ENCODE measurements at regions not wholly inside any gene's neighbourhood (a gene's known extent, or its start where the extent isn't known, plus 50 kb on each side); places are given as distances from the start of the nearest gene placed in this dataset.

DNA sequence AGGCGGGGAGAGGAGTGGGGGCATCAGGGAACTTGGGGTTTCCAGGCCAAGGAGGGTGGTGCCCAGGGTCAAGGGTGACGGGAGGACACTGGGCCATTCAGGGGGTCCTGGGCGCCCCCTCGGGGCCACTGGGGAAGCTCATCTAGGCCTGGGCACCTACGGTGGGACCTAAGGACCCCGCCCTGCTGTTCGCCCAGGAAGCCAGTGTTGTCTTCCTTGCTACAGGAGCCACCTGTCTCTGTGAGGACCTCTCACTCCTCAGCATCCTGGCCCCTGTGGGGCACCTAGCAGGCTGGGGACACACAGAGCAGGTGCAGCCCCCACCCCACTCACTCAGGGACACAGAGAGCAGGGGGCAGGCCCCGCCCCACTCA is 191.6 kb downstream of the IGLL1 start:
- TF ChIP-seq, protein P1, sequence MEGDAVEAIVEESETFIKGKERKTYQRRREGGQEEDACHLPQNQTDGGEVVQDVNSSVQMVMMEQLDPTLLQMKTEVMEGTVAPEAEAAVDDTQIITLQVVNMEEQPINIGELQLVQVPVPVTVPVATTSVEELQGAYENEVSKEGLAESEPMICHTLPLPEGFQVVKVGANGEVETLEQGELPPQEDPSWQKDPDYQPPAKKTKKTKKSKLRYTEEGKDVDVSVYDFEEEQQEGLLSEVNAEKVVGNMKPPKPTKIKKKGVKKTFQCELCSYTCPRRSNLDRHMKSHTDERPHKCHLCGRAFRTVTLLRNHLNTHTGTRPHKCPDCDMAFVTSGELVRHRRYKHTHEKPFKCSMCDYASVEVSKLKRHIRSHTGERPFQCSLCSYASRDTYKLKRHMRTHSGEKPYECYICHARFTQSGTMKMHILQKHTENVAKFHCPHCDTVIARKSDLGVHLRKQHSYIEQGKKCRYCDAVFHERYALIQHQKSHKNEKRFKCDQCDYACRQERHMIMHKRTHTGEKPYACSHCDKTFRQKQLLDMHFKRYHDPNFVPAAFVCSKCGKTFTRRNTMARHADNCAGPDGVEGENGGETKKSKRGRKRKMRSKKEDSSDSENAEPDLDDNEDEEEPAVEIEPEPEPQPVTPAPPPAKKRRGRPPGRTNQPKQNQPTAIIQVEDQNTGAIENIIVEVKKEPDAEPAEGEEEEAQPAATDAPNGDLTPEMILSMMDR (IDR thresholded peaks at IDR 0.05), result no peak
- TF ChIP-seq ZFX (IDR thresholded peaks at IDR 0.05; ENCODE audit: borderline replicate concordance), result no peak
